IPS-NIHi7 (cell line): ENCODE measurements at regions not wholly inside any gene's neighbourhood (a gene's known extent, or its start where the extent isn't known, plus 50 kb on each side); places are given as distances from the start of the nearest gene placed in this dataset.
A peak's percentile ranks its signal among the peaks of the same experiment; 100 is the strongest.

Source experiments
- DNase-seq: peaks from one replicate; pipeline ENCODE4 v3.0.0; 2012; ENCODE audit warnings: mixed read lengths; ENCODE audit errors: extremely low spot score

- DNase-seq: no peak
These were observed 118.5 kb upstream of the HS6ST1 start for GRCh38 chr2:128437204-128437565.

- no peak for DNase-seq
These were observed 119.4 kb upstream of the HS6ST1 start for GRCh38 chr2:128438091-128438490.

- no peak for DNase-seq
These were observed 119.9 kb upstream of the HS6ST1 start for GRCh38 chr2:128438586-128438985.

GRCh38 chr2:128439031-128439790 lies 120.5 kb upstream of the HS6ST1 start:
- no peak for DNase-seq

GRCh38 chr2:128439791-128440665 lies 121.4 kb upstream of the HS6ST1 start:
- no peak for DNase-seq

GRCh38 chr2:128440666-128441340 lies 122.1 kb upstream of the HS6ST1 start:
- DNase-seq: no peak

GRCh38 chr2:128441341-128442052 lies 122.8 kb upstream of the HS6ST1 start:
- no peak for DNase-seq

GRCh38 chr2:128442053-128442751 lies 123.5 kb upstream of the HS6ST1 start:
- DNase-seq: no peak

GRCh38 chr2:128442891-128443302 lies 124.2 kb upstream of the HS6ST1 start:
- DNase-seq: peak; percentile 68

- DNase-seq: no peak
These were observed 125.6 kb upstream of the HS6ST1 start for GRCh38 chr2:128444121-128444771.

GRCh38 chr2:128444816-128445522 lies 126.3 kb upstream of the HS6ST1 start:
- no peak for DNase-seq

GRCh38 chr2:128445523-128445900 lies 126.8 kb upstream of the HS6ST1 start:
- no peak for DNase-seq

GRCh38 chr2:128446049-128446873 lies 127.6 kb upstream of the HS6ST1 start:
- no peak for DNase-seq

GRCh38 chr2:128446874-128447537 lies 128.3 kb upstream of the HS6ST1 start:
- no peak for DNase-seq

GRCh38 chr2:128447538-128447995 lies 128.9 kb upstream of the HS6ST1 start:
- no peak for DNase-seq

- no peak for DNase-seq
These were observed 129.9 kb upstream of the HS6ST1 start for GRCh38 chr2:128448331-128449225.
